Prostate gland (tissue), 2 donors: ENCODE measurements at regions not wholly inside any gene's neighbourhood (a gene's known extent, or its start where the extent isn't known, plus 50 kb on each side); places are given as distances from the start of the nearest gene placed in this dataset.
"Not testable (repeated sequence)": the region's sequence is repeated elsewhere in the genome, so short reads cannot be mapped to it uniquely, and the experiment has no call there.

Experiments used
- DNase-seq: peaks from one replicate; pipeline ENCODE4 v3.0.0-alpha.2; 2019; ENCODE audit warnings: low spot score
- H3K27ac ChIP-seq, 2 donors: fragments of 200-600 bp; sonication (generic); 2 replicates each; pipeline ENCODE4 v1.5.1; 2017 to 2019
- H3K27me3 ChIP-seq: fragments of 200-600 bp; sonication (generic); replicated peaks from 2 replicates; pipeline ENCODE4 v1.5.1; 2019; ENCODE audit not compliant: insufficient read depth
- H3K36me3 ChIP-seq, 2 donors: fragments of 200-600 bp; sonication (generic); 1 replicate in 1 of 2; 2 replicates in 1 of 2; pipeline versions ENCODE4 v1.5.1 to v1.8.1; 2017 to 2019
- H3K4me1 ChIP-seq: fragments of 200-600 bp; sonication (generic); replicated peaks from 2 replicates; pipeline ENCODE4 v1.5.1; 2019
- H3K4me3 ChIP-seq, 2 donors: fragments of 200-600 bp; sonication (generic); 2 replicates each; pipeline ENCODE4 v1.5.1; 2017 to 2019
- H3K9me3 ChIP-seq: fragments of 200-600 bp; sonication (generic); 2 replicates; pipeline ENCODE4 v1.5.1; 2017
- POLR2A ChIP-seq: fragments of 450-650 bp; IDR thresholded peaks from one replicate; pipeline ENCODE4 v1.6.1; 2016; ENCODE audit warnings: antibody characterized with exemption, mild to moderate bottlenecking
- POLR2AphosphoS5 ChIP-seq: sonication (generic); formaldehyde crosslinking; IDR thresholded peaks from one replicate; pipeline ENCODE4 v1.6.1; 2017; ENCODE audit warnings: antibody characterized with exemption
- WGBS: methylation state at CpG from one replicate; pipeline ENCODE4 v1.1.5; 2018; 5-methylcytosine and 5-hydroxymethylcytosine counted together
- intact Hi-C: fragments of 100-400 bp; cut with DNase I; formaldehyde crosslinking; loops from one replicate; pipeline ENCODE4 v1.14.2; 2022
- TF ChIP-seq, protein P1 (sequence below), 4 experiments: fragments of 200-600 bp in 2 of 4; fragments of 450-650 bp in 2 of 4; sonication (generic) in 2 of 4; IDR thresholded peaks; 1 replicate in 3 of 4; 2 replicates in 1 of 4; pipeline ENCODE4 v1.5.1; 2016 to 2019; ENCODE audit warnings: antibody characterized with exemption in 4 of 4, mild to moderate bottlenecking in 2 of 4, moderate library complexity in 2 of 4

DNA sequence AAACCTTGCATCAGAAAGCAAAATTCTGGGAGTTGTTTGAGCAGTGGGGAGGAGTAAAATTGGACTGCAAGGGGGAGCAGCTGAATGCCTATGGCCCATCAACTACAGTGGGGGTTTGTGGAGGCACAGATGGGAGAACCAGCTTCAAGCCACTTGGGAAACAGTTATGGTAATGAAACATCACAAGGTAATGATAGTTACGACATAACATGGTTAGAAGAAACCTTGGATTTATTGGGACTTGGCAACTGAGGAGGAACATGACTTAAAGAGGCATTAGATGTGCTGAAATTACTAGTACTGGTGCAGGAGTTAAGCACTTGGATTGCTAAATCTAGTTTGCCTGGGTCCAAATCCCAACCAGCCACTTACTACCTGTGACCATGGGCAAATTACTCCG, 868.4 kb downstream of the KCNMA1 start:
- DNase-seq: no peak
- no peak overlapping the region for H3K4me3 ChIP-seq
- H3K36me3 ChIP-seq: no peaks in the 10 kb centered on the region
- H3K27ac ChIP-seq: no peak overlapping the region
- no peak for TF ChIP-seq POLR2AphosphoS5
- TF ChIP-seq, protein P1, sequence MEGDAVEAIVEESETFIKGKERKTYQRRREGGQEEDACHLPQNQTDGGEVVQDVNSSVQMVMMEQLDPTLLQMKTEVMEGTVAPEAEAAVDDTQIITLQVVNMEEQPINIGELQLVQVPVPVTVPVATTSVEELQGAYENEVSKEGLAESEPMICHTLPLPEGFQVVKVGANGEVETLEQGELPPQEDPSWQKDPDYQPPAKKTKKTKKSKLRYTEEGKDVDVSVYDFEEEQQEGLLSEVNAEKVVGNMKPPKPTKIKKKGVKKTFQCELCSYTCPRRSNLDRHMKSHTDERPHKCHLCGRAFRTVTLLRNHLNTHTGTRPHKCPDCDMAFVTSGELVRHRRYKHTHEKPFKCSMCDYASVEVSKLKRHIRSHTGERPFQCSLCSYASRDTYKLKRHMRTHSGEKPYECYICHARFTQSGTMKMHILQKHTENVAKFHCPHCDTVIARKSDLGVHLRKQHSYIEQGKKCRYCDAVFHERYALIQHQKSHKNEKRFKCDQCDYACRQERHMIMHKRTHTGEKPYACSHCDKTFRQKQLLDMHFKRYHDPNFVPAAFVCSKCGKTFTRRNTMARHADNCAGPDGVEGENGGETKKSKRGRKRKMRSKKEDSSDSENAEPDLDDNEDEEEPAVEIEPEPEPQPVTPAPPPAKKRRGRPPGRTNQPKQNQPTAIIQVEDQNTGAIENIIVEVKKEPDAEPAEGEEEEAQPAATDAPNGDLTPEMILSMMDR (IDR thresholded peaks at IDR 0.05): no peak
- no peaks in the 10 kb centered on the region for H3K9me3 ChIP-seq
- 96% methylated on average over 2 of the region's 2 CpGs for WGBS
- H3K27me3 ChIP-seq: no peaks in the 10 kb centered on the region
- intact Hi-C loops: no loop called here
- H3K4me1 ChIP-seq: no peaks in the 10 kb centered on the region

DNA sequence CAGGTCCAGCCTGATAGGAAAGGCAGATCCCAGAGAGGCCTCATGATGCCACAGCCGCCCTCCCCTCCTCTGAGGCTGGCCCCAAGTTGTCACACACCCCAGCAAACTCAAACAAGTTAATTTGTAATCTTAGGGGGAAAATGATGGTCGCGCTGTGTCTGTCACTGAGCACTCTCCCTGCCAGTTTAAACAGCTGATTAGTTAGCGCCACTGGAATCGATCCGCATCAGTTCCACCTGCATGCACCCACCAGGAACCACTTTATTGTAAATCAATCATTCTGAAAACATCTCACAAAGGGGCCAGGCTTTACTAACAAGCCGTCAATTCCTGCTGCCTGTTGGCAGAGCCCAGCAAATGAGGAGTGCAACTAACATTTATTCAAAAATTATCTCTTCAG, 870.9 kb downstream of the KCNMA1 start:
- H3K27ac ChIP-seq: no peak overlapping the region
- no peak overlapping the region for H3K4me3 ChIP-seq
- no peaks in the 10 kb centered on the region for H3K36me3 ChIP-seq
- WGBS: 74% methylated on average over 7 of the region's 7 CpGs
- no peaks in the 10 kb centered on the region for H3K4me1 ChIP-seq
- TF ChIP-seq, protein P1 (IDR thresholded peaks at IDR 0.05): no peak
- TF ChIP-seq POLR2A (no peak), POLR2AphosphoS5 (no peak)
- H3K27me3 ChIP-seq: no peaks in the 10 kb centered on the region
- no peak for DNase-seq
- intact Hi-C loops: no loop called here
- no peaks in the 10 kb centered on the region for H3K9me3 ChIP-seq

DNA sequence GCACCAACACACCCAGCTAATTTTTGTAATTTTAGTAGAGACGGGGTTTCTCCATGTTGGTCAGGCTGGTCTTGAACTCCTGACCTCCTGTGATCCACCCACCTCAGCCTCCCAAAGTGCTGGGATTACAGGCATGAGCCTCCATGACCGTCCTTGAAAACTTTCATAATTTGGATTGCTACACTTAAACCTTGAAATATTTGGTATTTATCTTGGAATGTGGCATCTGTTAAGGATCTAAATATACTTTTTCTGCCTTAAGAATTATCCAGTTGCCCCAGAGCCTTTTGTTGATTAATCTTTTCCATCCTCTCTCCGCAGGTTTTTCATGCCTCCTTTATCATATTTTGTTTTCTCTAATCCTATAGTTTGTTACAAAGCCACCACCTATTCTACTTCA, 872.7 kb downstream of the KCNMA1 start:
- H3K9me3 ChIP-seq, H3K27ac ChIP-seq, DNase-seq, H3K36me3 ChIP-seq, H3K27me3 ChIP-seq, H3K4me1 ChIP-seq, H3K4me3 ChIP-seq, intact Hi-C loops: not testable (repeated sequence)
- WGBS: 83% methylated on average over 3 of the region's 3 CpGs

DNA sequence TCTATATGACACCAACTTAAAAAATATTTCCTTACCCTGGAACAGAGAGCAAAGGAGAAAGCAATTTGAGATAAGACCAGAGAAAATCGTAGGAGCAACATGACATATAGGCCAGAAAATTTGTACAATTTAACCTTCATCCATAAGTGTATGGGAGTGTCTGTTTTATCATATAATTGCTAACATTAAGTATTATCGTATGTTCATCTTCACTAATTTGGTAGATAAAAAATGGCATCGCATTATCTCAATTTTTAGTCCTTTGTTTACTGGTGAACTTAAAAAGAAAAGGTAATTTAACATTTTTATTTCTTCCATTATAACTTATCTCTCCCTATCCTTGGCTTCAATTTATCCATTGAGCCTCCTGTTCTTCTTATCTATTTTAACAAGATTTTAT, 873.4 kb downstream of the KCNMA1 start:
- H3K27me3 ChIP-seq: no peaks in the 10 kb centered on the region
- H3K4me1 ChIP-seq: no peaks in the 10 kb centered on the region
- H3K9me3 ChIP-seq: no peaks in the 10 kb centered on the region
- TF ChIP-seq POLR2AphosphoS5 (no peak), POLR2A (no peak)
- TF ChIP-seq, protein P1 (IDR thresholded peaks at IDR 0.05): no peak
- no peak overlapping the region for H3K4me3 ChIP-seq
- DNase-seq: no peak
- no peaks in the 10 kb centered on the region for H3K36me3 ChIP-seq
- intact Hi-C loops: no loop called here
- H3K27ac ChIP-seq: no peak overlapping the region
- 84% methylated on average over 3 of the region's 3 CpGs for WGBS

DNA sequence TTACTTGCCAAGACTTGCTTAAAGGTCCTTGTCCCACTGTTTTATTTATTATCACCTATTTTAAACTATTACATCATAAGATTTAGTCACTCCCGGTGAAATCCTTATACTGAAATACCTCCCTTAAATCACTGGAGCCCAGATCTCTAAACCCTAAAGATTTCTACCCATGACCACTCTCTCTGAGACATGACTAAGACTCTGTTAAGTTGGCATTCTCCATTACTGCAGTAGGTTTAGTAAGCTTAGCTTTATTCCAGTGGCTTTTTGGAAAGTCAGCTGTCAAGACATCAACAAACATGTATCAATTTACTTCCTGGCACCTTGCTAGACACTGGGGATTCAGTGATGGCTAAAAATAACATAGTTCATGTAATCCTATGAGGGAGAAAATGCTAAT, 874.2 kb downstream of the KCNMA1 start:
- Histone ChIP-seq H3K4me1 (no peaks in the 10 kb centered on the region), H3K9me3 (no peaks in the 10 kb centered on the region), H3K36me3 (no peaks in the 10 kb centered on the region), H3K27ac (no peak overlapping the region), H3K27me3 (no peaks in the 10 kb centered on the region), H3K4me3 (no peak overlapping the region)
- intact Hi-C loops: no loop called here
- TF ChIP-seq, protein P1 (IDR thresholded peaks at IDR 0.05): no peak
- TF ChIP-seq POLR2A (no peak), POLR2AphosphoS5 (no peak)
- no peak for DNase-seq
- WGBS: 16% methylated on average over 1 of the region's 1 CpG
